Esophagus muscularis mucosa (tissue), 4 donors: ENCODE measurements at regions not wholly inside any gene's neighbourhood (a gene's known extent, or its start where the extent isn't known, plus 50 kb on each side); places are given as distances from the start of the nearest gene placed in this dataset.

Experiments used
- DNase-seq: peaks from one replicate; pipeline ENCODE4 v3.0.0-alpha.2; 2017; ENCODE audit errors: extremely low spot score
- H3K27ac ChIP-seq, 4 donors: fragments of 200-600 bp; sonication (generic); replicated peaks in 1 of 4; 1 replicate in 3 of 4; 2 replicates in 1 of 4; pipeline ENCODE4 v1.5.1; 2016 to 2019; ENCODE audit warnings: mild to moderate bottlenecking in 1 of 4
- H3K27me3 ChIP-seq, 4 donors: fragments of 200-600 bp; sonication (generic); one replicate each; pipeline versions ENCODE4 v1.5.1 to v1.6.0; 2016 to 2019
- H3K36me3 ChIP-seq, 4 donors: fragments of 200-600 bp; sonication (generic); one replicate each; pipeline ENCODE4 v1.5.1; 2016 to 2019
- H3K4me1 ChIP-seq, 4 donors: fragments of 200-600 bp; sonication (generic); one replicate each; pipeline ENCODE4 v1.5.1; 2016 to 2019
- H3K4me3 ChIP-seq, 4 donors: fragments of 200-600 bp; sonication (generic); 1 replicate in 2 of 4; 2 replicates in 2 of 4; pipeline ENCODE4 v1.5.1; 2016 to 2019; ENCODE audit warnings: mild to moderate bottlenecking in 4 of 4, moderate library complexity in 1 of 4
- H3K9me3 ChIP-seq, 4 donors: fragments of 200-600 bp; sonication (generic); 1 replicate in 3 of 4; 2 replicates in 1 of 4; pipeline ENCODE4 v1.5.1; 2016 to 2019
- CTCF ChIP-seq, 3 experiments: fragments of 200-600 bp in 2 of 3; fragments of 450-650 bp in 1 of 3; sonication (generic) in 2 of 3; IDR thresholded peaks; one replicate each; pipeline ENCODE4 v1.5.1; 2017 to 2019; ENCODE audit warnings: antibody characterized with exemption in 3 of 3, mild to moderate bottlenecking in 2 of 3, moderate library complexity in 1 of 3
- EP300 ChIP-seq: sonication (generic); formaldehyde crosslinking; IDR thresholded peaks from one replicate; pipeline ENCODE4 v1.6.1; 2017; ENCODE audit warnings: antibody characterized with exemption
- POLR2A ChIP-seq: fragments of 450-650 bp; IDR thresholded peaks from one replicate; pipeline ENCODE4 v1.6.1; 2017; ENCODE audit warnings: antibody characterized with exemption, moderate library complexity, mild to moderate bottlenecking, low read depth
- POLR2AphosphoS5 ChIP-seq, 2 donors: sonication (generic); formaldehyde crosslinking; IDR thresholded peaks; one replicate each; pipeline ENCODE4 v1.6.1; 2017; ENCODE audit warnings: antibody characterized with exemption in 2 of 2
- WGBS: methylation state at CpG from one replicate; pipeline ENCODE4 v1.1.5; 2018; 5-methylcytosine and 5-hydroxymethylcytosine counted together
- intact Hi-C: fragments of 100-400 bp; cut with DNase I; formaldehyde crosslinking; loops from one replicate; pipeline ENCODE4 v1.15.1; 2023

GRCh38 chr2:155930312-155930711 lies 402.2 kb downstream of the NR4A2 start:
- 46% methylated on average over 1 of the region's 1 CpG for WGBS
- Histone ChIP-seq H3K9me3 (peaks cover 0 to 13% (median 8%) of the 10 kb centered on the region in 4 donors), H3K36me3 (no peaks in the 10 kb centered on the region), H3K4me1 (no peaks in the 10 kb centered on the region), H3K4me3 (no peak overlapping the region), H3K27ac (no peak overlapping the region), H3K27me3 (no peaks in the 10 kb centered on the region)
- intact Hi-C loops = no loop called here
- TF ChIP-seq POLR2A (no peak), EP300 (no peak), CTCF (IDR thresholded peaks at IDR 0.05) (no peak), POLR2AphosphoS5 (IDR thresholded peaks at IDR 0.05) (no peak)
- no peak for DNase-seq

- Histone ChIP-seq H3K36me3 (no peaks in the 10 kb centered on the region), H3K4me1 (no peaks in the 10 kb centered on the region), H3K27me3 (no peaks in the 10 kb centered on the region), H3K9me3 (no peaks in the 10 kb centered on the region), H3K27ac (no peak overlapping the region), H3K4me3 (no peak overlapping the region)
- WGBS = 87% methylated on average over 1 of the region's 1 CpG
- TF ChIP-seq POLR2A (no peak), EP300 (no peak), CTCF (IDR thresholded peaks at IDR 0.05) (no peak), POLR2AphosphoS5 (IDR thresholded peaks at IDR 0.05) (no peak)
- no peak for DNase-seq
- intact Hi-C loops = no loop called here
These were observed 415.1 kb downstream of the NR4A2 start for GRCh38 chr2:155917380-155917779.

GRCh38 chr2:155913356-155913755 lies 419.2 kb downstream of the NR4A2 start:
- Histone ChIP-seq H3K4me3 (no peak overlapping the region), H3K9me3 (no peaks in the 10 kb centered on the region), H3K4me1 (no peaks in the 10 kb centered on the region), H3K27ac (no peak overlapping the region), H3K27me3 (no peaks in the 10 kb centered on the region), H3K36me3 (no peaks in the 10 kb centered on the region)
- TF ChIP-seq EP300 = no peak
- DNase-seq = no peak
- intact Hi-C loops = no loop called here

- Histone ChIP-seq H3K4me3 (no peak overlapping the region), H3K27me3 (no peaks in the 10 kb centered on the region), H3K27ac (no peak overlapping the region), H3K4me1 (no peaks in the 10 kb centered on the region), H3K9me3 (no peaks in the 10 kb centered on the region), H3K36me3 (no peaks in the 10 kb centered on the region)
- TF ChIP-seq CTCF (IDR thresholded peaks at IDR 0.05) (no peak), POLR2A (no peak), EP300 (no peak), POLR2AphosphoS5 (IDR thresholded peaks at IDR 0.05) (no peak)
- WGBS = 68% methylated on average over 1 of the region's 1 CpG
- intact Hi-C loops = no loop called here
- DNase-seq = no peak
These were observed 424.0 kb downstream of the NR4A2 start for GRCh38 chr2:155908567-155908966.

GRCh38 chr2:155907211-155907610 lies 425.3 kb downstream of the NR4A2 start:
- Histone ChIP-seq H3K9me3 (no peaks in the 10 kb centered on the region), H3K36me3 (no peaks in the 10 kb centered on the region), H3K27me3 (no peaks in the 10 kb centered on the region), H3K4me1 (no peaks in the 10 kb centered on the region), H3K4me3 (no peak overlapping the region), H3K27ac (no peak overlapping the region)
- DNase-seq = no peak
- TF ChIP-seq POLR2A = no peak
- intact Hi-C loops = no loop called here
- WGBS = 84% methylated on average over 3 of the region's 3 CpGs

- Histone ChIP-seq H3K27ac (no peak overlapping the region), H3K27me3 (no peaks in the 10 kb centered on the region), H3K4me3 (no peak overlapping the region), H3K9me3 (no peaks in the 10 kb centered on the region), H3K36me3 (no peaks in the 10 kb centered on the region), H3K4me1 (no peaks in the 10 kb centered on the region)
- no peak for DNase-seq
- WGBS = 11% methylated on average over 1 of the region's 1 CpG
- intact Hi-C loops = no loop called here
- no peak for TF ChIP-seq POLR2A
- TF ChIP-seq EP300 = no peak
- no peak for TF ChIP-seq POLR2AphosphoS5 (IDR thresholded peaks at IDR 0.05)
- TF ChIP-seq CTCF (IDR thresholded peaks at IDR 0.05) = no peak
These were observed 426.9 kb downstream of the NR4A2 start for GRCh38 chr2:155905657-155906056.
